ENCODE measurements at regions not wholly inside any gene's neighbourhood (a gene's known extent, or its start where the extent isn't known, plus 50 kb on each side); places are given as distances from the start of the nearest gene placed in this dataset.

DNA sequence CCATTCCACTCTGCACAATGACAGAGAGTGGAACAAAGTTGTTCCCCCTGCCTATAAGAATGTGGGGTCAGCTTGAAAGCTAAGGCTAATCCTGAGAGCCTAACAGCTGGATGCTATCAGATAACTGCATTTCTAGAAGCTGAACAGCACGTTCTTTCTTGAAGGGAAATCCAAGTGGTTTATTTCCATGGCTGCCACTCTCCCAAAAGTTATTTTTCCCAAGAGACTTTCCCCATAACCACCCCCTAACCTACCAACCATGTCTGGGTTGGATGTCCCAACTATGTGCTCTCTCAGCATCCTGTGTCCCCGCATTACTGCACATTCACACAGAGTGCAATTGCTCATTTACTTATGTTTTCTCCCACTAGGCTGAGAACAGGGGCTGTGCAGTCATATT, 140.7 kb upstream of the ANKRD1 start:
- TF ChIP-seq HNF4A (conservative IDR thresholded peaks at IDR 0.05) (no peak), NR2F2 (IDR thresholded peaks at IDR 0.05) (peak; percentile 35)
- Histone ChIP-seq H3K4me1 (ENCODE audit: control insufficient read depth in 4 of 4, insufficient read depth in 4 of 4, low read length in 3 of 4) (no peaks in the 10 kb centered on the region), H3K36me3 (ENCODE audit: control insufficient read depth in 4 of 4, insufficient read depth in 3 of 4, low read depth in 1 of 4, low read length in 3 of 4) (no peaks in the 10 kb centered on the region), H3K27me3 (ENCODE audit: control insufficient read depth in 4 of 4, insufficient read depth in 4 of 4, low read length in 3 of 4) (no peaks in the 10 kb centered on the region), H3K9ac (ENCODE audit: low read depth in 1 of 2, low read length in 2 of 2) (no peak overlapping the region), H3K9me3 (ENCODE audit: control insufficient read depth in 4 of 4, low read length in 3 of 4) (no peaks in the 10 kb centered on the region), H3K4me3 (ENCODE audit: low read depth in 1 of 3, low read length in 3 of 3) (no peak overlapping the region), H3K27ac (ENCODE audit: low read depth in 1 of 2, low read length in 2 of 2) (no peak overlapping the region)
- DNase-seq (ENCODE audit: low spot score), result no peak
- 68% methylated on average over 2 of the region's 2 CpGs for WGBS

DNA sequence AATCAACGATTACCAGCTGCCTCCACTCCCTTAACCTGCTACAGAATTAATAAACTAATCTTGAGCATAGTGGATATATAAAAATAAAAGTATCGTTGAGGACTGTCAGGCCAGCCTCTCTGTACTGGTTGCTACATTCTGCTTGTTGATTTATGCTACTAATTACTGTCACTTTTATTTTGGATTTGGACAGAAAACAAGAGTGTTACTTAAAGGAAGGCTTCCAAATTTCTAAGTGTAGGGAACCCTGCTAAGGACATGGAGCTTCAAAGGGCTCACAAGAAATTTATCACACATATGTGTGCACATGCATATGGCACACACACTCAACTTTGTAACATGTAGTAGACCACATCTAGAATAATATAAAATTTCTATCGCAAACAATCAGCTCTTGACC, 141.2 kb upstream of the ANKRD1 start:
- no peaks in the 10 kb centered on the region for H3K36me3 ChIP-seq (ENCODE audit: control insufficient read depth in 4 of 4, insufficient read depth in 3 of 4, low read depth in 1 of 4, low read length in 3 of 4)
- DNase-seq (ENCODE audit: low spot score), result no peak
- WGBS, result 84% methylated on average over 3 of the region's 3 CpGs
- TF ChIP-seq GABPA (IDR thresholded peaks at IDR 0.05 in 1 of 2, conservative IDR thresholded peaks at IDR 0.05 in 1 of 2) (no peak), FOXA2 (IDR thresholded peaks at IDR 0.05) (no peak), HNF4G (IDR thresholded peaks at IDR 0.05) (no peak), YY1 (IDR thresholded peaks at IDR 0.05) (no peak), JUND (IDR thresholded peaks at IDR 0.05) (no peak), FOXA1 (IDR thresholded peaks at IDR 0.05) (no peak), EGR1 (IDR thresholded peaks at IDR 0.05; ENCODE audit: low read depth in 2 of 2) (no peak), RAD21 (IDR thresholded peaks at IDR 0.05) (no peak), NR2F2 (IDR thresholded peaks at IDR 0.05) (no peak)
- TF ChIP-seq, protein P1, sequence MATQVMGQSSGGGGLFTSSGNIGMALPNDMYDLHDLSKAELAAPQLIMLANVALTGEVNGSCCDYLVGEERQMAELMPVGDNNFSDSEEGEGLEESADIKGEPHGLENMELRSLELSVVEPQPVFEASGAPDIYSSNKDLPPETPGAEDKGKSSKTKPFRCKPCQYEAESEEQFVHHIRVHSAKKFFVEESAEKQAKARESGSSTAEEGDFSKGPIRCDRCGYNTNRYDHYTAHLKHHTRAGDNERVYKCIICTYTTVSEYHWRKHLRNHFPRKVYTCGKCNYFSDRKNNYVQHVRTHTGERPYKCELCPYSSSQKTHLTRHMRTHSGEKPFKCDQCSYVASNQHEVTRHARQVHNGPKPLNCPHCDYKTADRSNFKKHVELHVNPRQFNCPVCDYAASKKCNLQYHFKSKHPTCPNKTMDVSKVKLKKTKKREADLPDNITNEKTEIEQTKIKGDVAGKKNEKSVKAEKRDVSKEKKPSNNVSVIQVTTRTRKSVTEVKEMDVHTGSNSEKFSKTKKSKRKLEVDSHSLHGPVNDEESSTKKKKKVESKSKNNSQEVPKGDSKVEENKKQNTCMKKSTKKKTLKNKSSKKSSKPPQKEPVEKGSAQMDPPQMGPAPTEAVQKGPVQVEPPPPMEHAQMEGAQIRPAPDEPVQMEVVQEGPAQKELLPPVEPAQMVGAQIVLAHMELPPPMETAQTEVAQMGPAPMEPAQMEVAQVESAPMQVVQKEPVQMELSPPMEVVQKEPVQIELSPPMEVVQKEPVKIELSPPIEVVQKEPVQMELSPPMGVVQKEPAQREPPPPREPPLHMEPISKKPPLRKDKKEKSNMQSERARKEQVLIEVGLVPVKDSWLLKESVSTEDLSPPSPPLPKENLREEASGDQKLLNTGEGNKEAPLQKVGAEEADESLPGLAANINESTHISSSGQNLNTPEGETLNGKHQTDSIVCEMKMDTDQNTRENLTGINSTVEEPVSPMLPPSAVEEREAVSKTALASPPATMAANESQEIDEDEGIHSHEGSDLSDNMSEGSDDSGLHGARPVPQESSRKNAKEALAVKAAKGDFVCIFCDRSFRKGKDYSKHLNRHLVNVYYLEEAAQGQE (IDR thresholded peaks at IDR 0.05), result no peak
- TF ChIP-seq, protein P2, sequence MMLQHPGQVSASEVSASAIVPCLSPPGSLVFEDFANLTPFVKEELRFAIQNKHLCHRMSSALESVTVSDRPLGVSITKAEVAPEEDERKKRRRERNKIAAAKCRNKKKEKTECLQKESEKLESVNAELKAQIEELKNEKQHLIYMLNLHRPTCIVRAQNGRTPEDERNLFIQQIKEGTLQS (IDR thresholded peaks at IDR 0.05), result no peak
- TF ChIP-seq, protein P3, sequence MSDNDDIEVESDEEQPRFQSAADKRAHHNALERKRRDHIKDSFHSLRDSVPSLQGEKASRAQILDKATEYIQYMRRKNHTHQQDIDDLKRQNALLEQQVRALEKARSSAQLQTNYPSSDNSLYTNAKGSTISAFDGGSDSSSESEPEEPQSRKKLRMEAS (IDR thresholded peaks at IDR 0.05), result no peak
- H3K9ac ChIP-seq (ENCODE audit: low read depth in 1 of 2, low read length in 2 of 2), result no peak overlapping the region
- H3K27ac ChIP-seq (ENCODE audit: low read depth in 1 of 2, low read length in 2 of 2), result no peak overlapping the region
- no peaks in the 10 kb centered on the region for H3K9me3 ChIP-seq (ENCODE audit: control insufficient read depth in 4 of 4, low read length in 3 of 4)
- H3K4me1 ChIP-seq (ENCODE audit: control insufficient read depth in 4 of 4, insufficient read depth in 4 of 4, low read length in 3 of 4), result no peaks in the 10 kb centered on the region
- no peak overlapping the region for H3K4me3 ChIP-seq (ENCODE audit: low read depth in 1 of 3, low read length in 3 of 3)
- H3K27me3 ChIP-seq (ENCODE audit: control insufficient read depth in 4 of 4, insufficient read depth in 4 of 4, low read length in 3 of 4), result no peaks in the 10 kb centered on the region

DNA sequence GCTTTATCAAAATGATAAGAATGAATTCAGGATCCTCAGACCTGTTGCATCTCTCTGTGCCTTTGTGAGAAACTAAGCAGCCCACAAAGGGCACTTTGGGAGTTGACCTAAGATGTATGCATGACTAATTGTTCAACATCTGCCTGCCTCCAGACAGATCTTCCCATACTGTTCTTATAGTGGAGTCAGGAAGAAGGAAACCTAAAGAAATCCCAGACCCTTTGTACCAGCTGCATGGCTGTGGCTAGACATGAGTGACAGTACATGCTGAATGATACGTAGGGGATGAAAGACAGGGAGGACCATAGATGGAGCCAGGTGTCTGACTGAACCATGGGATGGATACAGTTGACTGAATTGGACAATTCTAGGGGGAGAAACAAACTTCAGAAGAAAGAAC, 148.7 kb upstream of the PCGF5 start:
- no peak for TF ChIP-seq NR2F2 (IDR thresholded peaks at IDR 0.05)
- H3K27ac ChIP-seq (ENCODE audit: low read depth in 1 of 2, low read length in 2 of 2), result no peak overlapping the region
- H3K9me3 ChIP-seq (ENCODE audit: control insufficient read depth in 4 of 4, low read length in 3 of 4), result no peaks in the 10 kb centered on the region
- no peak overlapping the region for H3K4me3 ChIP-seq (ENCODE audit: low read depth in 1 of 3, low read length in 3 of 3)
- H3K27me3 ChIP-seq (ENCODE audit: control insufficient read depth in 4 of 4, insufficient read depth in 4 of 4, low read length in 3 of 4), result no peaks in the 10 kb centered on the region
- H3K36me3 ChIP-seq (ENCODE audit: control insufficient read depth in 4 of 4, insufficient read depth in 3 of 4, low read depth in 1 of 4, low read length in 3 of 4), result no peaks in the 10 kb centered on the region
- 52% methylated on average over 1 of the region's 1 CpG for WGBS
- H3K9ac ChIP-seq (ENCODE audit: low read depth in 1 of 2, low read length in 2 of 2), result no peak overlapping the region
- no peak for DNase-seq (ENCODE audit: low spot score)
- H3K4me1 ChIP-seq (ENCODE audit: control insufficient read depth in 4 of 4, insufficient read depth in 4 of 4, low read length in 3 of 4), result peaks cover 0 to 3% (median under 1%) of the 10 kb centered on the region in 4 donors
